NT2/D1 (cell line): ENCODE measurements at regions not wholly inside any gene's neighbourhood (a gene's known extent, or its start where the extent isn't known, plus 50 kb on each side); places are given as distances from the start of the nearest gene placed in this dataset.

Experiments
- SUZ12 ChIP-seq: IDR thresholded peaks from 2 replicates; pipeline ENCODE4 v1.6.1; 2011; ENCODE audit not compliant: insufficient read length, insufficient read depth; ENCODE audit errors: extremely low read depth
- ZNF274 ChIP-seq: IDR thresholded peaks from 2 replicates; pipeline ENCODE4 v1.6.1; 2011; ENCODE audit warnings: mild to moderate bottlenecking, low read depth, low read length

DNA sequence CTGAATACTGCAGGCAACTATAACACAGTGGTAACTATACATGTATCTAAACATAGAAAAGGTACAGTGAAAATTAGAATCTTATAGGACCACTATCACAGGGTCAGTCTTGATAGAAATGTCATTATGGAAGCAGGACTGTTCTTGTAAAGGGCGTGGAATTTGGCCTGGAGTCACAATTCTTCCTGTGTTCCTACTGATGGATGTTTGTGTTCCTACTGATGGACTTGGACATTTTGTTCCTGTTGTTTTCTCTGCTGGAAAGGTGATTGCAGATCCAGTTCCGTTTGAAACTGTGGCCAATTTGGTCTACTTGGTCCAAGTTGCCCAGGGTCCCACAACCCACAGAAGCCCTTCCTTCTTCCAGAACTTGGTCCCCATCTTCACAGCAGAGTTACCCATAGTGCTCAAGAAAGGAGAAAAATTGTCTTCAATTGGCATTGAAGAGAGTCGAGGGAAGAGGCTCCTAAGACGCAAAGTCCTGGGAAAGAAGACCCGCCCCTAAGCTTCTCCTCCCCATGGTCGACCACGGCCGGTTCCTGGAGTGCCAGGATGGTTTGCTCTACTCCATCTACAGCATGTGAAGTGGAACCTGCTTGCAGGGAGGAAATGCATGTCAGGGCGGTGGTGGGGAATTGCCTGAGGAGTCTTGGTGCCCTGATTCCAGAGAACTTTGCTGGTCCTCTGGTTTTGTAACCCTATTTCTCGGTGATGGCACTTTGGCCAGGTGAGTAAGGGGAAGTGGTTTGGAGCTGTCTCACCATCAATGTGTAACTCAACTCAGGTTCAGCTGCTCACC is 102.8 kb upstream of the RAB12 start:
- TF ChIP-seq SUZ12 (no peak), ZNF274 (no peak)
